Stimulated activated effector memory CD8-positive, alpha-beta T cell treated with anti-CD3 and anti-CD28 coated beads, Interleukin-12 subunit alpha, Interleukin-12 subunit beta, amount 100 ng/mL, for 72 hours (primary cell): ENCODE measurements at regions not wholly inside any gene's neighbourhood (a gene's known extent, or its start where the extent isn't known, plus 50 kb on each side); places are given as distances from the start of the nearest gene placed in this dataset.

Source experiments
- ATAC-seq: fragments of 150-1000 bp; cut with Tn5 transposase; 2 replicates; pipeline ENCODE4 v1.10.0; 2021
- DNase-seq, 2 donors: peaks; one replicate each; pipeline ENCODE4 v3.0.0; 2021 to 2022; ENCODE audit warnings: low spot score in 2 of 2
- H3K27ac Mint-ChIP-seq: one replicate; pipeline ENCODE4 v1.8.0; 2022; ENCODE audit warnings: mild to moderate bottlenecking, mixed read lengths
- H3K36me3 Mint-ChIP-seq: one replicate; pipeline ENCODE4 v1.8.0; 2022; ENCODE audit warnings: mild to moderate bottlenecking, mixed read lengths
- H3K4me1 Mint-ChIP-seq: one replicate; pipeline ENCODE4 v1.8.0; 2022; ENCODE audit warnings: mixed read lengths
- H3K4me3 Mint-ChIP-seq: one replicate; pipeline ENCODE4 v1.8.0; 2022; ENCODE audit warnings: mild to moderate bottlenecking, mixed read lengths
- H3K9me3 Mint-ChIP-seq: one replicate; pipeline ENCODE4 v1.8.0; 2022; ENCODE audit warnings: mixed read lengths

- H3K36me3 Mint-ChIP-seq: no peaks in the 10 kb centered on the region
- no peaks in the 10 kb centered on the region for H3K4me1 Mint-ChIP-seq
- no peak overlapping the region for H3K4me3 Mint-ChIP-seq
- no peak overlapping the region for H3K27ac Mint-ChIP-seq
- peaks cover 9% of the 10 kb centered on the region for H3K9me3 Mint-ChIP-seq
- DNase-seq (no peak), ATAC-seq (no peak)
Observed at GRCh38 chr12:42979746-42980145, 390.2 kb upstream of the PRICKLE1 start.

DNA sequence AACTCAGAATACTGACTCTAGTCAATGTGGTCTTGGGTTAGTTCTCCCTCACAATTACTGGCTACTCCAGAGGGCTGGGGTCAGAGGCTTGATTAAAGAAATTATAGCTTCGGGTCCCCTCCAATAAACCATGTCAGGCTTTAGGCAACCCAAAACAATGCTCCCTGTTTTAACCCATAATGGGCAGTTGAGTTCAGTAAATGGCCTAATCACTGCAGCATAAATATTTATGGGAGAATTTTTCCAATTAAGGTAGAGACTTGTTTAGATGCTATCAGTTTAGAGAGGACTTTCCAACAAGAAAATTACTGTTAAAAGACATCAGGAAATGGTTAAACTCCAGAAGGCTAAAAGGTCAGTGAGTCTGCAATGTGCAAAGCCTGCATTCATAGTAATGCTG is 389.2 kb upstream of the PRICKLE1 start:
- Mint-ChIP-seq H3K9me3 (peaks cover 14% of the 10 kb centered on the region), H3K4me1 (no peaks in the 10 kb centered on the region), H3K4me3 (no peak overlapping the region), H3K27ac (no peak overlapping the region), H3K36me3 (no peaks in the 10 kb centered on the region)
- ATAC-seq (no peak), DNase-seq (no peak)

GRCh38 chr12:42977451-42978230 is 388.1 kb upstream of the PRICKLE1 start:
- H3K36me3 Mint-ChIP-seq: no peaks in the 10 kb centered on the region
- DNase-seq: no peak
- no peaks in the 10 kb centered on the region for H3K4me1 Mint-ChIP-seq
- H3K4me3 Mint-ChIP-seq: no peak overlapping the region
- ATAC-seq: no peak
- peaks cover 18% of the 10 kb centered on the region for H3K9me3 Mint-ChIP-seq
- H3K27ac Mint-ChIP-seq: no peak overlapping the region

DNA sequence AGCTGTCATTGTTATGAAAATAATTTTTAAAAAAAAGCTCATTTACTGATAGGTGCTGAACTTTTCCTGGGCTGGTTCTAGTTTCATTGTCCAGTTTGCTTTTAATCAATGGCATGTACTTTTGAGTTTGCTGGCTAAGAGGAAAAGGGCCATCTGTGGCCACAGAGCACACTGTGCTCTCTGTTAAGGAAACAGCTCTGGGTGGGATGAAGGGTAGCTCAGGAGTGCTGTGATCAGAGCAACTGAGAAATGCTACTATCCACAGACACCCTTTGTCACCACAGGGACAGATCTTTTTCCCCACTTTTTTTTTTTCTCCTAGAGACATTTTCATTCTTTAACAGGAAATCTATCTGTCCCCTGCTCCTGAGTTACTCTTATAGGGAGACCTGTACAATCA is 387.1 kb upstream of the PRICKLE1 start:
- no peak for ATAC-seq
- DNase-seq: no peak
- Mint-ChIP-seq H3K4me1 (no peaks in the 10 kb centered on the region), H3K4me3 (no peak overlapping the region), H3K9me3 (peaks cover 21% of the 10 kb centered on the region), H3K36me3 (no peaks in the 10 kb centered on the region), H3K27ac (no peak overlapping the region)

- no peak for DNase-seq
- Mint-ChIP-seq H3K4me3 (no peak overlapping the region), H3K9me3 (peaks cover 21% of the 10 kb centered on the region), H3K4me1 (no peaks in the 10 kb centered on the region), H3K36me3 (no peaks in the 10 kb centered on the region), H3K27ac (no peak overlapping the region)
- no peak for ATAC-seq
Observed at GRCh38 chr12:42976122-42976521, 386.6 kb upstream of the PRICKLE1 start.

DNA sequence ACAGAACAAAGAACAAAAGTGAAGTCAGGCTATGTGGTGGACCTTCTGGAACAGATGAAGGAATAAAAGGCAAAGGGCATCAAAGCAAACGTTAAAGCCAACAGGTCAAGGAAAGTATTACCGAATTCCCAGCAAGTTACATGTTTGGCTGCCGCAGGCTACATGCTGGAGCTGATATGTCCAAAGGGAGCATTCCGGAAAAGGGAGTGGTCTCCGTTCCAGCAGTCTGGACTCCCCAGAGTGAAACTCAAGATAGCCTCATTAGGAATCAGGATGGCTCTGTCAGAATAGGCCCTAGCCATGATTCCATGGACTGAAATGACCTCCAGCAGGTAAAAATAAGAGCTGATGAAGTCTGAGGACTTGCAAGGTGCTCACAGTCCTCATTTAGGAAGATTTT is 379.8 kb upstream of the PRICKLE1 start:
- no peaks in the 10 kb centered on the region for H3K4me1 Mint-ChIP-seq
- H3K36me3 Mint-ChIP-seq: no peaks in the 10 kb centered on the region
- H3K9me3 Mint-ChIP-seq: peaks cover 15% of the 10 kb centered on the region
- ATAC-seq (no peak), DNase-seq (no peak)
- H3K4me3 Mint-ChIP-seq: no peak overlapping the region
- H3K27ac Mint-ChIP-seq: no peak overlapping the region

DNA sequence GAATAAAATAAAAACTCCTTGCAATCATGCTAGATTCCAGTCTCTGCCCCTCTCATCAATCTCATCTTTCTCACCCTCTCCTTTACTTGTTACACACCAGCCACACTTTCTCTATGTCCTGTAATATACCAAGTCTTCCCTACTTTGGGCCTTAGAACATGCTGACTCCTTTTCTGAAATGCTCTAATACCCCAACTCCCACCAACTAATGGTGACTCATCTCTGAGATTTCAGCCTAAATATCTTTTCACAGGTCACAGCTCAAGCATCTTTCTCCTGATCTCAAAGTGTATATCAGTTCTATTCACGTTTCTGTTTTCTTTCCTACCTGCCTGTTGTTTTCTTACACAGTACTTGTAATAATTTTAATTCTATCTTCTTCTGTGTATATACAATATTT is 378.9 kb upstream of the PRICKLE1 start:
- Mint-ChIP-seq H3K4me1 (no peaks in the 10 kb centered on the region), H3K27ac (no peak overlapping the region), H3K9me3 (peaks cover 12% of the 10 kb centered on the region), H3K4me3 (no peak overlapping the region), H3K36me3 (no peaks in the 10 kb centered on the region)
- ATAC-seq: no peak
- DNase-seq: no peak

GRCh38 chr12:42967850-42968249 is 378.3 kb upstream of the PRICKLE1 start:
- ATAC-seq: no peak
- Mint-ChIP-seq H3K9me3 (peaks cover 11% of the 10 kb centered on the region), H3K4me3 (no peak overlapping the region), H3K36me3 (no peaks in the 10 kb centered on the region), H3K4me1 (no peaks in the 10 kb centered on the region), H3K27ac (no peak overlapping the region)
- DNase-seq: no peak

GRCh38 chr12:42963988-42964387 is 374.4 kb upstream of the PRICKLE1 start:
- H3K9me3 Mint-ChIP-seq: peaks cover 6% of the 10 kb centered on the region
- DNase-seq (no peak), ATAC-seq (no peak)
- no peak overlapping the region for H3K27ac Mint-ChIP-seq
- H3K4me1 Mint-ChIP-seq: no peaks in the 10 kb centered on the region
- no peak overlapping the region for H3K4me3 Mint-ChIP-seq
- H3K36me3 Mint-ChIP-seq: no peaks in the 10 kb centered on the region

DNA sequence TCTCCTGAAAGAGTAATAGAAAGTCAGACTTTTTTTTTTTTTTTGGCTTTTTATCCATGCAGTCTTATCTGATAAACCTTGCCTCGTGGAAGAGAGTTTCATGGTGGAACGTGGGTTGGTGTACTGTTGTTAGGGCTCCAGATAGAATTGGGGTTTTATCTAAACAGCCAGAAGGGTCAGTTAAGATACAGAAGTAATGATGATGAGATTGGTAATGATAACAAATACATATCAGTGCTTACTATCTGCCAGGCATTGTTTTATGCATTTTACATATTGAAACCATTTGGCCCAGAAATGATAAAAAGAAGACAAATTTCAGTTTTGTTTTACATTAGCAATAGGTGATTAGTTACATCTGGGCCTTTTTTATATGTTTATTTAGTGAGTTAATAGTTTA is 372.8 kb upstream of the PRICKLE1 start:
- Mint-ChIP-seq H3K9me3 (peaks cover 6% of the 10 kb centered on the region), H3K4me3 (no peak overlapping the region), H3K4me1 (no peaks in the 10 kb centered on the region), H3K27ac (no peak overlapping the region), H3K36me3 (no peaks in the 10 kb centered on the region)
- DNase-seq (no peak), ATAC-seq (no peak)

- Mint-ChIP-seq H3K36me3 (no peaks in the 10 kb centered on the region), H3K4me1 (no peaks in the 10 kb centered on the region), H3K27ac (no peak overlapping the region), H3K9me3 (peaks cover 8% of the 10 kb centered on the region), H3K4me3 (no peak overlapping the region)
- no peak for DNase-seq
- ATAC-seq: no peak
Observed at GRCh38 chr12:42961395-42961794, 371.8 kb upstream of the PRICKLE1 start.

GRCh38 chr12:42960087-42960527 is 370.6 kb upstream of the PRICKLE1 start:
- H3K4me3 Mint-ChIP-seq: no peak overlapping the region
- DNase-seq: no peak
- H3K27ac Mint-ChIP-seq: no peak overlapping the region

GRCh38 chr12:42958291-42958674 is 368.7 kb upstream of the PRICKLE1 start:
- Mint-ChIP-seq H3K4me3 (no peak overlapping the region), H3K27ac (no peak overlapping the region), H3K36me3 (no peaks in the 10 kb centered on the region), H3K9me3 (peaks cover 4% of the 10 kb centered on the region), H3K4me1 (no peaks in the 10 kb centered on the region)
- DNase-seq (no peak), ATAC-seq (no peak)

More at GRCh38 chr12:42960087-42960527, 370.6 kb upstream of the PRICKLE1 start:
- peaks cover 6% of the 10 kb centered on the region for H3K9me3 Mint-ChIP-seq
- no peaks in the 10 kb centered on the region for H3K36me3 Mint-ChIP-seq
- H3K4me1 Mint-ChIP-seq: no peaks in the 10 kb centered on the region
- ATAC-seq: no peak

GRCh38 chr12:42957561-42958290 is 368.2 kb upstream of the PRICKLE1 start:
- Mint-ChIP-seq H3K36me3 (no peaks in the 10 kb centered on the region), H3K9me3 (peaks cover 4% of the 10 kb centered on the region), H3K4me1 (no peaks in the 10 kb centered on the region), H3K27ac (no peak overlapping the region), H3K4me3 (no peak overlapping the region)
- DNase-seq (no peak), ATAC-seq (no peak)

GRCh38 chr12:42957136-42957535 is 367.6 kb upstream of the PRICKLE1 start:
- no peak overlapping the region for H3K27ac Mint-ChIP-seq

GRCh38 chr12:42953021-42953420 is 363.5 kb upstream of the PRICKLE1 start:
- Mint-ChIP-seq H3K4me1 (no peaks in the 10 kb centered on the region), H3K36me3 (peaks cover 4% of the 10 kb centered on the region), H3K4me3 (no peak overlapping the region), H3K27ac (no peak overlapping the region), H3K9me3 (peaks cover 16% of the 10 kb centered on the region)
- no peak for DNase-seq
- ATAC-seq: no peak

More at GRCh38 chr12:42957136-42957535, 367.6 kb upstream of the PRICKLE1 start:
- no peak for DNase-seq
- no peak for ATAC-seq
- H3K4me3 Mint-ChIP-seq: no peak overlapping the region
- H3K4me1 Mint-ChIP-seq: no peaks in the 10 kb centered on the region
- peaks cover 7% of the 10 kb centered on the region for H3K9me3 Mint-ChIP-seq
- peaks cover 4% of the 10 kb centered on the region for H3K36me3 Mint-ChIP-seq
